HepG2 (cell line): ENCODE measurements at regions not wholly inside any gene's neighbourhood (a gene's known extent, or its start where the extent isn't known, plus 50 kb on each side); places are given as distances from the start of the nearest gene placed in this dataset.

Experiments used
- SOX5 ChIP-seq: IDR thresholded peaks from 2 replicates; pipeline ENCODE4 v1.6.1; 2016; ENCODE audit warnings: borderline replicate concordance
- ZNF563 ChIP-seq: sonication (generic); formaldehyde crosslinking; IDR thresholded peaks from 2 replicates; pipeline ENCODE4 v1.8.0; 2022; ENCODE audit warnings: mild to moderate bottlenecking, moderate library complexity, missing genetic modification reagents
- ZNF570 ChIP-seq: sonication (generic); formaldehyde crosslinking; IDR thresholded peaks from 2 replicates; pipeline ENCODE4 v1.4.0; 2020; ENCODE audit warnings: mild to moderate bottlenecking, missing genetic modification reagents, borderline replicate concordance
- TF ChIP-seq, protein P1 (sequence below), 2 experiments: fragments of 450-650 bp in 1 of 2; sonication (generic) in 1 of 2; formaldehyde crosslinking in 1 of 2; IDR thresholded peaks; 2 replicates each; pipeline versions ENCODE4 v1.6.1 to v1.8.0; 2016 to 2022; ENCODE audit warnings: antibody characterized with exemption in 1 of 2, mild to moderate bottlenecking in 1 of 2, missing genetic modification reagents in 1 of 2

DNA sequence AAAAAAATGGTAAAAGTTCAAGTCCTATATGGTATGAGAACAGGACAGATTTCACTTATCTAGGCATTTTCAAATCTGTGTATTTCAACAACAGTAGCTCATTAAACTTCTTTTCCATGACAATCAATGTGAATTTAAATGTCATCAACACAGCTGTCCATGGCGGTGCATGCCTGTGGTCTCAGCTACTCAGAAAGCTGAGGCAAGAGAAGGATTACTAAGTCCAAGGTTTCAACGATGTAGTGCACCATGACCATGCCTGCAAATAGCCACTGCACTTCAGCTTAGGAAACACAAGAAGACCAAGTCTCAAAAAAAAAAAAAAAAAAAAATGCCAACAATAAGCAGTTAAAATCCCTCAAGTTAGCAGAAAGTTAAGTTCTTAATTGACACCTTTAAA is 214.6 kb downstream of the C12orf50 start (continued):
- TF ChIP-seq, protein P1, sequence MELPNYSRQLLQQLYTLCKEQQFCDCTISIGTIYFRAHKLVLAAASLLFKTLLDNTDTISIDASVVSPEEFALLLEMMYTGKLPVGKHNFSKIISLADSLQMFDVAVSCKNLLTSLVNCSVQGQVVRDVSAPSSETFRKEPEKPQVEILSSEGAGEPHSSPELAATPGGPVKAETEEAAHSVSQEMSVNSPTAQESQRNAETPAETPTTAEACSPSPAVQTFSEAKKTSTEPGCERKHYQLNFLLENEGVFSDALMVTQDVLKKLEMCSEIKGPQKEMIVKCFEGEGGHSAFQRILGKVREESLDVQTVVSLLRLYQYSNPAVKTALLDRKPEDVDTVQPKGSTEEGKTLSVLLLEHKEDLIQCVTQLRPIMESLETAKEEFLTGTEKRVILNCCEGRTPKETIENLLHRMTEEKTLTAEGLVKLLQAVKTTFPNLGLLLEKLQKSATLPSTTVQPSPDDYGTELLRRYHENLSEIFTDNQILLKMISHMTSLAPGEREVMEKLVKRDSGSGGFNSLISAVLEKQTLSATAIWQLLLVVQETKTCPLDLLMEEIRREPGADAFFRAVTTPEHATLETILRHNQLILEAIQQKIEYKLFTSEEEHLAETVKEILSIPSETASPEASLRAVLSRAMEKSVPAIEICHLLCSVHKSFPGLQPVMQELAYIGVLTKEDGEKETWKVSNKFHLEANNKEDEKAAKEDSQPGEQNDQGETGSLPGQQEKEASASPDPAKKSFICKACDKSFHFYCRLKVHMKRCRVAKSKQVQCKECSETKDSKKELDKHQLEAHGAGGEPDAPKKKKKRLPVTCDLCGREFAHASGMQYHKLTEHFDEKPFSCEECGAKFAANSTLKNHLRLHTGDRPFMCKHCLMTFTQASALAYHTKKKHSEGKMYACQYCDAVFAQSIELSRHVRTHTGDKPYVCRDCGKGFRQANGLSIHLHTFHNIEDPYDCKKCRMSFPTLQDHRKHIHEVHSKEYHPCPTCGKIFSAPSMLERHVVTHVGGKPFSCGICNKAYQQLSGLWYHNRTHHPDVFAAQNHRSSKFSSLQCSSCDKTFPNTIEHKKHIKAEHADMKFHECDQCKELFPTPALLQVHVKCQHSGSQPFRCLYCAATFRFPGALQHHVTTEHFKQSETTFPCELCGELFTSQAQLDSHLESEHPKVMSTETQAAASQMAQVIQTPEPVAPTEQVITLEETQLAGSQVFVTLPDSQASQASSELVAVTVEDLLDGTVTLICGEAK (IDR thresholded peaks at IDR 0.05), result no peak
- TF ChIP-seq, protein P1 (CRISPR knock-in tag; IDR thresholded peaks at IDR 0.05), result no peak
- TF ChIP-seq SOX5 (CRISPR knock-in tag) (no peak), ZNF570 (CRISPR knock-in tag) (no peak), ZNF563 (CRISPR knock-in tag) (no peak)
